Uterus (tissue), 3 donors: ENCODE measurements at regions not wholly inside any gene's neighbourhood (a gene's known extent, or its start where the extent isn't known, plus 50 kb on each side); places are given as distances from the start of the nearest gene placed in this dataset.

Source experiments
- DNase-seq, 2 donors: peaks; one replicate each; pipeline ENCODE4 v3.0.0-alpha.2; 2019 to 2020
- H3K27ac ChIP-seq, 2 donors: fragments of 200-600 bp; sonication (generic); 1 replicate in 1 of 2; 2 replicates in 1 of 2; pipeline ENCODE4 v1.5.1; 2016 to 2018
- H3K27me3 ChIP-seq, 2 donors: fragments of 200-600 bp; sonication (generic); one replicate each; pipeline ENCODE4 v1.5.1; 2018 to 2019; ENCODE audit warnings: control low read depth in 1 of 2
- H3K36me3 ChIP-seq, 2 donors: fragments of 200-600 bp; sonication (generic); one replicate each; pipeline ENCODE4 v1.5.1; 2019; ENCODE audit warnings: control low read depth in 1 of 2
- H3K4me1 ChIP-seq, 2 donors: fragments of 200-600 bp; sonication (generic); one replicate each; pipeline ENCODE4 v1.5.1; 2018 to 2019; ENCODE audit warnings: control low read depth in 1 of 2
- H3K4me3 ChIP-seq, 2 donors: fragments of 200-600 bp; sonication (generic); 1 replicate in 1 of 2; 2 replicates in 1 of 2; pipeline ENCODE4 v1.5.1; 2018 to 2019; ENCODE audit warnings: mild to moderate bottlenecking in 1 of 2
- H3K9me3 ChIP-seq, 2 donors: fragments of 200-600 bp; sonication (generic); one replicate each; pipeline ENCODE4 v1.5.1; 2019; ENCODE audit warnings: control low read depth in 1 of 2
- CTCF ChIP-seq, 4 experiments: fragments of 200-600 bp in 2 of 4; fragments of 450-650 bp in 2 of 4; sonication (generic) in 2 of 4; IDR thresholded peaks; one replicate each; pipeline ENCODE4 v1.5.1; 2016 to 2019; ENCODE audit warnings: antibody characterized with exemption in 4 of 4, mild to moderate bottlenecking in 2 of 4, moderate library complexity in 1 of 4
- POLR2A ChIP-seq, 2 donors: fragments of 450-650 bp; IDR thresholded peaks; one replicate each; pipeline ENCODE4 v1.6.1; 2016; ENCODE audit warnings: antibody characterized with exemption in 2 of 2, mild to moderate bottlenecking in 1 of 2, moderate library complexity in 1 of 2
- intact Hi-C: fragments of 100-400 bp; cut with DNase I; formaldehyde crosslinking; loops from one replicate; pipeline ENCODE4 v1.15.1; 2023; ENCODE audit warnings: low total_unique reads
- donor health status: DM: yes; HTN: yes; CAD: no.

- no peaks in the 10 kb centered on the region for H3K27me3 ChIP-seq
- intact Hi-C loops = no loop called here
- H3K36me3 ChIP-seq = no peaks in the 10 kb centered on the region
- no peak for DNase-seq
- no peak for TF ChIP-seq CTCF (IDR thresholded peaks at IDR 0.05)
- TF ChIP-seq POLR2A (IDR thresholded peaks at IDR 0.05) = no peak
- H3K27ac ChIP-seq = no peak overlapping the region
- no peaks in the 10 kb centered on the region for H3K4me1 ChIP-seq
- H3K9me3 ChIP-seq = no peaks in the 10 kb centered on the region
- no peak overlapping the region for H3K4me3 ChIP-seq
Measured at GRCh38 chr6:56347526-56347925, 100.1 kb upstream of the COL21A1 start.

DNA sequence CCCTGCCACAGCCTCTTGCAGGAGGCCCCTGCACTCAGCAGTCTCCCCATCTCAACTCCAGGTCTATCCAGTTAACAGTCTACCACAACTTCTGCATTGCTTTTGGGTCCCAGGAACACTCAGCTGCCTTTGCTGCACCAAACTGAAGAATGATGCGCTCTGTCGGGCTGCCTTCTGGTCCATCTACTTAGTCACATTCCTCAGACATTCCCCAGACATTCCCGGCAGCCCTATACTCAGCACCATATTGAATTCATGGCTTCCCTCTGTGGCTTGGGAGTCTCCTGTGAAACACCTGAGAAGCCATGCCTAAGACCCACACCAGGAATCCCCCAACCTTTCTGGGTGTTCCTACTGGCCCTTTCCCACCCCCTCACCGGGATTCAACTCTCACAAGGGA, 99.6 kb upstream of the COL21A1 start:
- H3K4me1 ChIP-seq = no peaks in the 10 kb centered on the region
- no peaks in the 10 kb centered on the region for H3K9me3 ChIP-seq
- H3K36me3 ChIP-seq = no peaks in the 10 kb centered on the region
- intact Hi-C loops = no loop called here
- H3K4me3 ChIP-seq = no peak overlapping the region
- TF ChIP-seq CTCF (IDR thresholded peaks at IDR 0.05) = no peak
- TF ChIP-seq POLR2A (IDR thresholded peaks at IDR 0.05) = no peak
- H3K27ac ChIP-seq = no peak overlapping the region
- H3K27me3 ChIP-seq = no peaks in the 10 kb centered on the region
- no peak for DNase-seq

- H3K27ac ChIP-seq = no peak overlapping the region
- no peaks in the 10 kb centered on the region for H3K9me3 ChIP-seq
- H3K4me1 ChIP-seq = no peaks in the 10 kb centered on the region
- H3K4me3 ChIP-seq = no peak overlapping the region
- no peak for TF ChIP-seq CTCF (IDR thresholded peaks at IDR 0.05)
- no peak for TF ChIP-seq POLR2A (IDR thresholded peaks at IDR 0.05)
- H3K27me3 ChIP-seq = no peaks in the 10 kb centered on the region
- intact Hi-C loops = no loop called here
- no peaks in the 10 kb centered on the region for H3K36me3 ChIP-seq
- DNase-seq = no peak
Measured at GRCh38 chr6:56345376-56345995, 98.1 kb upstream of the COL21A1 start.

- intact Hi-C loops = no loop called here
- no peaks in the 10 kb centered on the region for H3K4me1 ChIP-seq
- no peaks in the 10 kb centered on the region for H3K36me3 ChIP-seq
- H3K9me3 ChIP-seq = no peaks in the 10 kb centered on the region
- DNase-seq = no peak
- H3K27ac ChIP-seq = no peak overlapping the region
- no peak overlapping the region for H3K4me3 ChIP-seq
- no peaks in the 10 kb centered on the region for H3K27me3 ChIP-seq
- TF ChIP-seq CTCF (IDR thresholded peaks at IDR 0.05) (no peak), POLR2A (IDR thresholded peaks at IDR 0.05) (no peak)
Measured at GRCh38 chr6:56343295-56343694, 95.9 kb upstream of the COL21A1 start.

DNA sequence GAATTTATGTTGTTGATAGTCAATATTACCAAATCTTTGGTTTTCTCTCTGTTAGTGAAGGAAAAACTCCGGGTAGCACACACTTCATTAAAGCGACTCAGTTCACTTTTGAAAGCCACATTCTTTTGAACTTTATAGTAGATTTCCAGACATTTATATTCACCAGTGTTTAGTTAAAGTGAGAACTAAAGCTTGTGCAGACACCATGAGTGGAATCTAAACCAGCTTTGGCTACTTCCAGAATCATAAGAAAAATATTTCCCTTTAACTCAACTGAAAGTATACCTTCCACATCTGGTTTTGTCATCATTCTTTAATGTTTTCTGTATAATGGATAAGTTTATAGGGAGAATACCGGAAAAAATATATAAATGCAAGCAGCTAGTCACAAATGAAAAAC, 92.1 kb upstream of the COL21A1 start:
- no peak for DNase-seq
- H3K36me3 ChIP-seq = no peaks in the 10 kb centered on the region
- no peaks in the 10 kb centered on the region for H3K4me1 ChIP-seq
- TF ChIP-seq CTCF (IDR thresholded peaks at IDR 0.05) = no peak
- no peak for TF ChIP-seq POLR2A (IDR thresholded peaks at IDR 0.05)
- H3K27me3 ChIP-seq = no peaks in the 10 kb centered on the region
- H3K4me3 ChIP-seq = no peak overlapping the region
- intact Hi-C loops = no loop called here
- H3K9me3 ChIP-seq = no peaks in the 10 kb centered on the region
- no peak overlapping the region for H3K27ac ChIP-seq
